DND-41 (cell line): ENCODE measurements at regions not wholly inside any gene's neighbourhood (a gene's known extent, or its start where the extent isn't known, plus 50 kb on each side); places are given as distances from the start of the nearest gene placed in this dataset.

Experiments used
- ATAC-seq: fragments of 200-7000 bp; cut with Tn5 transposase; 3 replicates; pipeline ENCODE4 v1.9.1; 2021; ENCODE audit warnings: low read depth; ENCODE audit not compliant: insufficient read depth
- DNase-seq: peaks from one replicate; pipeline ENCODE4 v3.0.0-alpha.2; 2020
- H2AFZ ChIP-seq: 2 replicates; pipeline ENCODE4 v1.6.0; 2012; ENCODE audit warnings: low read depth, low read length
- H3K27ac ChIP-seq: 2 replicates; pipeline ENCODE4 v1.5.1; 2012; ENCODE audit warnings: low read length, inconsistent platforms
- H3K27me3 ChIP-seq: fragments of 200-600 bp; sonication (generic); 2 replicates; pipeline ENCODE4 v1.6.0; 2012; ENCODE audit warnings: low read length, mild to moderate bottlenecking, inconsistent platforms; ENCODE audit not compliant: insufficient read depth, poor library complexity
- H3K36me3 ChIP-seq: 2 replicates; pipeline ENCODE4 v1.5.1; 2012; ENCODE audit warnings: low read length, inconsistent platforms; ENCODE audit not compliant: insufficient read depth
- H3K4me1 ChIP-seq: 2 replicates; pipeline ENCODE4 v1.5.1; 2012; ENCODE audit warnings: mild to moderate bottlenecking, low read length; ENCODE audit not compliant: insufficient read depth
- H3K4me2 ChIP-seq: 2 replicates; pipeline ENCODE4 v1.6.0; 2012; ENCODE audit warnings: mild to moderate bottlenecking, moderate library complexity, low read length, inconsistent platforms; ENCODE audit not compliant: insufficient read depth
- H3K4me3 ChIP-seq, 2 experiments: fragments of 200-600 bp in 1 of 2; shearing (Covaris generic) in 1 of 2; 2 replicates each; pipeline ENCODE4 v1.5.1; 2012 to 2016; ENCODE audit warnings: inconsistent platforms in 2 of 2, low read length in 2 of 2, mild to moderate bottlenecking in 2 of 2, low read depth in 1 of 2, moderate library complexity in 1 of 2
- H3K79me2 ChIP-seq: 2 replicates; pipeline ENCODE4 v1.6.0; 2012; ENCODE audit warnings: low read length, inconsistent platforms; ENCODE audit not compliant: insufficient read depth
- H3K9ac ChIP-seq: 2 replicates; pipeline ENCODE4 v1.6.0; 2012; ENCODE audit warnings: low read depth, mild to moderate bottlenecking, inconsistent platforms, low read length, moderate library complexity
- H3K9me3 ChIP-seq: 2 replicates; pipeline ENCODE4 v1.5.1; 2012; ENCODE audit warnings: low read length, moderate library complexity, mild to moderate bottlenecking, inconsistent platforms; ENCODE audit not compliant: insufficient read depth, severe bottlenecking
- H4K20me1 ChIP-seq: 2 replicates; pipeline ENCODE4 v1.6.0; 2012; ENCODE audit warnings: low read length; ENCODE audit not compliant: insufficient read depth
- EZH2 ChIP-seq: IDR thresholded peaks from 3 replicates; pipeline ENCODE4 v1.6.1; 2012; ENCODE audit warnings: borderline replicate concordance, low read depth, mild to moderate bottlenecking, moderate library complexity, low read length, inconsistent platforms; ENCODE audit not compliant: severe bottlenecking
- TF ChIP-seq, protein P1 (sequence below): IDR thresholded peaks from 2 replicates; pipeline ENCODE4 v1.5.1; 2012; ENCODE audit warnings: borderline replicate concordance, low read length, moderate library complexity, mild to moderate bottlenecking; ENCODE audit not compliant: poor library complexity, severe bottlenecking; ENCODE audit errors: extremely low read depth

DNA sequence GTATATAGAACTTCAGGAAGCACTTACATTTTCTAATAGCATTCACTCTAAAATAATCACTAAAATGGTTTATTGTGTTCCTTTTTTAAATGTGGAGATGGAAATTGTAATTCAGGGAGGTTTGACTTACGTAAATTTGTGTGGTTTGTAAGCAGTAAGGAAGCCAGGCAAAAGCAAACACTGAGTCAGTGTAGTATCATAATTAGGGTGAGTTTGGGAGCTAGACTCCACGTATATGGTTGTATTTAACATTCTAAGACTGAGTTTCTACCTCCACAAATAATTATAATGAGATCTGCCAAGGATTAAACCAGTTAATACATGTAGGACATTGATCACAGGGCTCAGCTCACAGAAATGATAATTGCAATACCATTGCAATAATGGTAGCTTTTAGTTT lies 425.5 kb downstream of the CBLN4 start:
- Histone ChIP-seq H2AFZ (no peak overlapping the region), H3K4me3 (no peak overlapping the region), H3K79me2 (no peaks in the 10 kb centered on the region), H3K27me3 (peaks cover 3% of the 10 kb centered on the region), H4K20me1 (no peaks in the 10 kb centered on the region), H3K36me3 (no peaks in the 10 kb centered on the region), H3K9ac (no peak overlapping the region), H3K4me2 (no peak overlapping the region), H3K27ac (no peak overlapping the region), H3K4me1 (no peaks in the 10 kb centered on the region), H3K9me3 (no peaks in the 10 kb centered on the region)
- no peak for TF ChIP-seq EZH2
- TF ChIP-seq, protein P1, sequence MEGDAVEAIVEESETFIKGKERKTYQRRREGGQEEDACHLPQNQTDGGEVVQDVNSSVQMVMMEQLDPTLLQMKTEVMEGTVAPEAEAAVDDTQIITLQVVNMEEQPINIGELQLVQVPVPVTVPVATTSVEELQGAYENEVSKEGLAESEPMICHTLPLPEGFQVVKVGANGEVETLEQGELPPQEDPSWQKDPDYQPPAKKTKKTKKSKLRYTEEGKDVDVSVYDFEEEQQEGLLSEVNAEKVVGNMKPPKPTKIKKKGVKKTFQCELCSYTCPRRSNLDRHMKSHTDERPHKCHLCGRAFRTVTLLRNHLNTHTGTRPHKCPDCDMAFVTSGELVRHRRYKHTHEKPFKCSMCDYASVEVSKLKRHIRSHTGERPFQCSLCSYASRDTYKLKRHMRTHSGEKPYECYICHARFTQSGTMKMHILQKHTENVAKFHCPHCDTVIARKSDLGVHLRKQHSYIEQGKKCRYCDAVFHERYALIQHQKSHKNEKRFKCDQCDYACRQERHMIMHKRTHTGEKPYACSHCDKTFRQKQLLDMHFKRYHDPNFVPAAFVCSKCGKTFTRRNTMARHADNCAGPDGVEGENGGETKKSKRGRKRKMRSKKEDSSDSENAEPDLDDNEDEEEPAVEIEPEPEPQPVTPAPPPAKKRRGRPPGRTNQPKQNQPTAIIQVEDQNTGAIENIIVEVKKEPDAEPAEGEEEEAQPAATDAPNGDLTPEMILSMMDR: no peak
- DNase-seq (no peak), ATAC-seq (no peak)

DNA sequence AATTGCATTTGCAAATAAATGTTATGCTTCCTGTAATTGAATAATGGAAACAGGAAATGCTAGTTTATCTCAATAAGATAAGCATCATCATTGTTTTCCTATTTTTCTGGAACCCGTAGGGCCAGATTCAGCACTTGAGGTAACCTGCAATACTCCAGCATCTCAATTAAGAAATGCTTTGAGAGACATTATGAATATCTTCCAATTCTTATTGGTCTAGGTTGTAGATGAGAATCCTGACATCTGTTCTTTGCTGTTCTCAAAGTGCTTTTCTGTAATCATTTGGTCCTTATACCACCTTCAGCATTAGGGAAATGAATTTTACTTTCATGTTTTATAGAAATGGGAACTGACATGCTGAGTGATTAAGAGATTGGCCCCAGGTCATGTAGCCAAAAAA lies 428.3 kb downstream of the CBLN4 start:
- no peak overlapping the region for H2AFZ ChIP-seq
- no peaks in the 10 kb centered on the region for H3K9me3 ChIP-seq
- H3K36me3 ChIP-seq: no peaks in the 10 kb centered on the region
- no peak overlapping the region for H3K9ac ChIP-seq
- H3K4me1 ChIP-seq: no peaks in the 10 kb centered on the region
- no peak for DNase-seq
- no peaks in the 10 kb centered on the region for H3K79me2 ChIP-seq
- H3K27me3 ChIP-seq: no peaks in the 10 kb centered on the region
- no peak overlapping the region for H3K4me2 ChIP-seq
- no peak for TF ChIP-seq EZH2
- TF ChIP-seq, protein P1: no peak
- no peak overlapping the region for H3K4me3 ChIP-seq
- ATAC-seq: no peak
- H3K27ac ChIP-seq: no peak overlapping the region
- no peaks in the 10 kb centered on the region for H4K20me1 ChIP-seq

DNA sequence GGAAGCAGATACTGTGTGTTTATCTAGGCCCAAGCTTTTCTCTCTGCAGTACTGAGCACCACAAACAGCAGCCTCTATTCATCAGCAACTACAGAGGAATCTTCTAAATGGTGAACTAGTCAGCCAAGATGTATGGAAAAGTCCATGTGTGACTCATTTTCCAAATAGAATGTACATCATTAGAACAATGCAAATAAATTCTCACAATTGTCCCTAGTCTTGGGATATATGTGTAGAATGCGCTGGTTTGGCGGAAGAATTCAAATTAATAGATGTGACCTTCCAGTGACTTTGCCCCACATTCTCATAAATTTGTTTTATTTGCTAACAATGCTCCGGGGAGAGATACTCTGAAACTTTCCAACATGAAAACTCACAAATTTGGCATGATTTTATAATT lies 436.2 kb downstream of the CBLN4 start:
- H3K9ac ChIP-seq: no peak overlapping the region
- H3K79me2 ChIP-seq: no peaks in the 10 kb centered on the region
- no peak overlapping the region for H3K4me2 ChIP-seq
- DNase-seq: no peak
- no peak overlapping the region for H2AFZ ChIP-seq
- H3K27me3 ChIP-seq: no peaks in the 10 kb centered on the region
- TF ChIP-seq, protein P1: no peak
- TF ChIP-seq EZH2: no peak
- H3K36me3 ChIP-seq: no peaks in the 10 kb centered on the region
- H3K27ac ChIP-seq: no peak overlapping the region
- no peaks in the 10 kb centered on the region for H4K20me1 ChIP-seq
- H3K9me3 ChIP-seq: no peaks in the 10 kb centered on the region
- no peaks in the 10 kb centered on the region for H3K4me1 ChIP-seq
- ATAC-seq: no peak
- H3K4me3 ChIP-seq: no peak overlapping the region

DNA sequence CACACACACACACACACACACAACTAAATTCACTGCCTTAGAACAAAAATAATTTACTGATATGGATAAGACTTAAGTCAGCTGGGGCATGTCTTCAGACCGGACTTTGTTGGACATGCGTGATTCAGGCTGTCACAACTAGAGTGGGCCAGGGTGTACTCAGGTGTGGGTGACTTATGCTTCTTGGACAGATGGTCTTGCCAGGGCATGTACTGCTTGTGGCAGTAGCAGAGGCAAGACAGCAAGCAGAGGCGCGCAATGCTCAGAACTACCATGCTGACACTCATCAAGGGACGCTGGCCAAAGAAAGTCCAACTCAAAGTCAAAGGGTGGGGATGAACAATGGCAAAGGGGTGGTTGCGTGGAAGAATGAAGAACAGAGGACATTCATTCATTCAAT lies 437.5 kb downstream of the CBLN4 start:
- no peak overlapping the region for H2AFZ ChIP-seq
- H3K9ac ChIP-seq: no peak overlapping the region
- H3K27ac ChIP-seq: no peak overlapping the region
- H3K27me3 ChIP-seq: no peaks in the 10 kb centered on the region
- H3K36me3 ChIP-seq: no peaks in the 10 kb centered on the region
- H3K4me2 ChIP-seq: no peak overlapping the region
- no peaks in the 10 kb centered on the region for H3K79me2 ChIP-seq
- no peak overlapping the region for H3K4me3 ChIP-seq
- no peak for DNase-seq
- no peaks in the 10 kb centered on the region for H3K9me3 ChIP-seq
- no peak for TF ChIP-seq EZH2
- TF ChIP-seq, protein P1: no peak
- no peak for ATAC-seq
- H4K20me1 ChIP-seq: no peaks in the 10 kb centered on the region
- no peaks in the 10 kb centered on the region for H3K4me1 ChIP-seq
